Spleen (tissue), 11 donors: ENCODE measurements at regions not wholly inside any gene's neighbourhood (a gene's known extent, or its start where the extent isn't known, plus 50 kb on each side); places are given as distances from the start of the nearest gene placed in this dataset.

Experiments used
- DNase-seq: peaks from one replicate; pipeline ENCODE4 v3.0.0-alpha.2; 2020
- H3K27ac ChIP-seq, 8 donors: fragments of 200-600 bp; sonication (generic) in 7 of 8; 1 replicate in 4 of 8; 2 replicates in 4 of 8; pipeline versions ENCODE4 v1.5.0 to v1.8.0; 2016 to 2021; ENCODE audit warnings: inconsistent platforms in 4 of 8, mild to moderate bottlenecking in 4 of 8, moderate library complexity in 1 of 8
- H3K27me3 ChIP-seq, 7 donors: fragments of 200-600 bp; sonication (generic) in 6 of 7; replicated peaks in 1 of 7; 1 replicate in 4 of 7; 2 replicates in 3 of 7; pipeline versions ENCODE4 v1.5.0 to v1.8.0; 2016 to 2021; ENCODE audit warnings: inconsistent platforms in 3 of 7, mild to moderate bottlenecking in 1 of 7
- H3K36me3 ChIP-seq, 6 donors: fragments of 200-600 bp; sonication (generic) in 5 of 6; 1 replicate in 4 of 6; 2 replicates in 2 of 6; pipeline versions ENCODE4 v1.5.0 to v1.8.0; 2016 to 2021; ENCODE audit warnings: inconsistent platforms in 2 of 6
- H3K4me1 ChIP-seq, 6 donors: fragments of 200-600 bp; sonication (generic) in 5 of 6; 1 replicate in 3 of 6; 2 replicates in 3 of 6; pipeline versions ENCODE4 v1.5.0 to v1.8.0; 2016 to 2021; ENCODE audit warnings: inconsistent platforms in 3 of 6
- H3K4me3 ChIP-seq, 8 donors: fragments of 200-600 bp; sonication (generic) in 7 of 8; 1 replicate in 4 of 8; 2 replicates in 4 of 8; pipeline versions ENCODE4 v1.5.0 to v1.8.0; 2016 to 2021; ENCODE audit warnings: inconsistent platforms in 4 of 8, mild to moderate bottlenecking in 4 of 8, moderate library complexity in 2 of 8
- H3K9me3 ChIP-seq, 8 donors: fragments of 200-600 bp; sonication (generic) in 7 of 8; 1 replicate in 4 of 8; 2 replicates in 4 of 8; pipeline versions ENCODE4 v1.5.0 to v1.8.0; 2016 to 2021; ENCODE audit warnings: inconsistent platforms in 4 of 8
- CTCF ChIP-seq, 11 experiments: fragments of 200-600 bp in 7 of 11; fragments of 450-650 bp in 4 of 11; sonication (generic) in 4 of 11; IDR thresholded peaks in 8 of 11; conservative IDR thresholded peaks in 3 of 11; 1 replicate in 7 of 11; 2 replicates in 4 of 11; pipeline versions ENCODE4 v1.4.0 to v1.8.0; 2016 to 2021; ENCODE audit warnings: antibody characterized with exemption in 11 of 11, inconsistent platforms in 4 of 11, mild to moderate bottlenecking in 1 of 11
- POLR2A ChIP-seq, 3 donors: fragments of 450-650 bp; IDR thresholded peaks; one replicate each; pipeline ENCODE4 v1.5.1; 2017; ENCODE audit warnings: antibody characterized with exemption in 3 of 3, mild to moderate bottlenecking in 1 of 3
- POLR2AphosphoS5 ChIP-seq, 3 donors: sonication (generic); formaldehyde crosslinking; IDR thresholded peaks; one replicate each; pipeline ENCODE4 v1.5.1; 2017; ENCODE audit warnings: antibody characterized with exemption in 3 of 3
- WGBS, 5 donors: extraction: QIAGEN DNeasy Blood & Tissue Kit in 3 of 5; methylation state at CpG; one replicate each; pipeline versions ENCODE4 v1.1.5 to v1.1.7; 2013 to 2018; 5-methylcytosine and 5-hydroxymethylcytosine counted together
- intact Hi-C: fragments of 100-400 bp; cut with DNase I; formaldehyde crosslinking; loops from one replicate; pipeline ENCODE4 v1.15.0; 2023; ENCODE audit warnings: low total_unique reads
- donor health status: healthy with polysubstance abuse.
- donor health status: DM: no; HTN: no; CAD: no; lungs with moderate emphysema.
- donor health status: DM: no; HTN: no; CAD: no.
- donor health status: Bipolar disorder and iron deficiency.
- donor health status: healthy.
- donor health status: DM: no; HTN: no; CAD: no.
- donor health status: DM: yes; HTN: yes; CAD: no.

- intact Hi-C loops, result no loop called here
- no peaks in the 10 kb centered on the region for H3K36me3 ChIP-seq
- no peak for TF ChIP-seq POLR2A (IDR thresholded peaks at IDR 0.05)
- peaks cover 0 to 10% (median 0%) of the 10 kb centered on the region in 8 donors for H3K9me3 ChIP-seq
- no peak for DNase-seq
- no peak overlapping the region for H3K27ac ChIP-seq
- H3K27me3 ChIP-seq, result peaks cover 0 to under 1% (median 0%) of the 10 kb centered on the region in 7 donors
- no peak overlapping the region for H3K4me3 ChIP-seq
- no peaks in the 10 kb centered on the region for H3K4me1 ChIP-seq
Measured at GRCh38 chr5:61850696-61851095, 455.3 kb upstream of the KIF2A start.

- intact Hi-C loops, result no loop called here
- no peak overlapping the region for H3K27ac ChIP-seq
- DNase-seq, result no peak
- no peaks in the 10 kb centered on the region for H3K36me3 ChIP-seq
- peaks cover 0 to 11% (median 3%) of the 10 kb centered on the region in 8 donors for H3K9me3 ChIP-seq
- H3K4me3 ChIP-seq, result no peak overlapping the region
- WGBS, 5 donors, result 44 to 74% (median 54%) methylated on average over 2 of the region's 2 CpGs
- H3K27me3 ChIP-seq, result no peaks in the 10 kb centered on the region
- TF ChIP-seq POLR2AphosphoS5 (IDR thresholded peaks at IDR 0.05) (no peak), CTCF (IDR thresholded peaks at IDR 0.05 in 8 of 11, conservative IDR thresholded peaks at IDR 0.05 in 3 of 11) (no peak), POLR2A (IDR thresholded peaks at IDR 0.05) (no peak)
- H3K4me1 ChIP-seq, result no peaks in the 10 kb centered on the region
Measured at GRCh38 chr5:61854531-61854930, 451.5 kb upstream of the KIF2A start.

GRCh38 chr5:61860978-61861377 is 445.0 kb upstream of the KIF2A start:
- H3K4me1 ChIP-seq, result no peaks in the 10 kb centered on the region
- H3K9me3 ChIP-seq, result peaks cover 0 to 11% (median 3%) of the 10 kb centered on the region in 8 donors
- intact Hi-C loops, result no loop called here
- 57 to 86% (median 67%) methylated on average over 1 of the region's 1 CpG for WGBS, 5 donors
- no peak for DNase-seq
- no peaks in the 10 kb centered on the region for H3K27me3 ChIP-seq
- H3K4me3 ChIP-seq, result no peak overlapping the region
- no peak overlapping the region for H3K27ac ChIP-seq
- no peak for TF ChIP-seq POLR2A (IDR thresholded peaks at IDR 0.05)
- no peak for TF ChIP-seq POLR2AphosphoS5 (IDR thresholded peaks at IDR 0.05)
- TF ChIP-seq CTCF (IDR thresholded peaks at IDR 0.05 in 8 of 11, conservative IDR thresholded peaks at IDR 0.05 in 3 of 11), result no peak
- no peaks in the 10 kb centered on the region for H3K36me3 ChIP-seq

- no peaks in the 10 kb centered on the region for H3K36me3 ChIP-seq
- no peak overlapping the region for H3K27ac ChIP-seq
- WGBS, 5 donors, result 28 to 57% (median 36%) methylated on average over 3 of the region's 3 CpGs
- no peak for DNase-seq
- peaks cover 0 to 16% (median 7%) of the 10 kb centered on the region in 8 donors for H3K9me3 ChIP-seq
- TF ChIP-seq POLR2A (IDR thresholded peaks at IDR 0.05) (no peak), POLR2AphosphoS5 (IDR thresholded peaks at IDR 0.05) (no peak), CTCF (IDR thresholded peaks at IDR 0.05 in 8 of 11, conservative IDR thresholded peaks at IDR 0.05 in 3 of 11) (no peak)
- H3K4me1 ChIP-seq, result no peaks in the 10 kb centered on the region
- H3K27me3 ChIP-seq, result no peaks in the 10 kb centered on the region
- H3K4me3 ChIP-seq, result no peak overlapping the region
- intact Hi-C loops, result no loop called here
Measured at GRCh38 chr5:61866930-61867329, 439.1 kb upstream of the KIF2A start.

GRCh38 chr5:61869333-61869732 is 436.7 kb upstream of the KIF2A start:
- intact Hi-C loops, result no loop called here
- TF ChIP-seq POLR2A (IDR thresholded peaks at IDR 0.05) (no peak), POLR2AphosphoS5 (IDR thresholded peaks at IDR 0.05) (no peak), CTCF (IDR thresholded peaks at IDR 0.05 in 8 of 11, conservative IDR thresholded peaks at IDR 0.05 in 3 of 11) (no peak)
- no peaks in the 10 kb centered on the region for H3K36me3 ChIP-seq
- 93 to 99% (median 95%) methylated on average over 2 of the region's 2 CpGs for WGBS, 5 donors
- H3K27me3 ChIP-seq, result no peaks in the 10 kb centered on the region
- peaks cover 0 to 27% (median 14%) of the 10 kb centered on the region in 8 donors for H3K9me3 ChIP-seq
- no peak for DNase-seq
- H3K27ac ChIP-seq, result no peak overlapping the region
- no peak overlapping the region for H3K4me3 ChIP-seq
- H3K4me1 ChIP-seq, result no peaks in the 10 kb centered on the region
